ENCODE measurements at regions not wholly inside any gene's neighbourhood (a gene's known extent, or its start where the extent isn't known, plus 50 kb on each side); places are given as distances from the start of the nearest gene placed in this dataset.
"Not testable (repeated sequence)": the region's sequence is repeated elsewhere in the genome, so short reads cannot be mapped to it uniquely, and the experiment has no call there.

DNA sequence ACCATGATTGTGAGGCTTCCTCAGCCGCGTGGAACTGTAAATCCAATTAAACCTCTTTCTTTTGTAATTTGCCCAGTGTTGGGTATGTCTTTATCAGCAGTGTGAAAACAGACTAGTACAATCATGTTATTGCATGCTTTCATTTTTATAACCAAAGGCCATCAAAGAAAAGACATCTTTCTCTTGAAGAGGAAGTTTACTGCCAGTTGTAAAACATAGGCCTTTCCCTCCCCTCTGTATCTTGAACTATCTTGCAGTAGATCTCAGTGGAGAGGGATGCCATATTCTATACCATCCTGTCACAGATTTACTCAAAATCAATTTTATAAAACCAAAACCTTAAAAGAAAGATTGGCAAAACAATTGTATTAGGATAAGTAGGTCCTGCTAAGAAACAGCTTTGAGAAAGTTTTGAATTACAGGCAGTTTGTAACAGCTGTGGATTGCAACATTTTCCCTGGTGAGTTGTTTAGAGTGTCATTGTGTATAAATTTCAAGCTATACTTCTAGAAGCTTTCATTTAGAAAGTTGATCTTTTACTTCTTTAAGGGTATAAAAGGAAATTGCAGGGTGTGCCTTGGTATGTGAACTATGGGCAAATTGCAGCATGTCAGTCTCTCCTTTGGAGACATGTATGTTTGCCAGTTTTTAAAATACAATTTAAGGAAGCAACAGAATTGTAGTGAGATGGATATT is 128.0 kb downstream of the ATP23 start:
- no peak for DNase-seq (ENCODE audit: low spot score)

- no peak for DNase-seq (ENCODE audit: low spot score)
Observed at GRCh38 chr12:58071994-58072393, 130.6 kb downstream of the ATP23 start.

GRCh38 chr12:58074259-58074658 is 132.9 kb downstream of the ATP23 start:
- no peak for DNase-seq (ENCODE audit: low spot score)

GRCh38 chr12:58079806-58080205 is 138.4 kb downstream of the ATP23 start:
- no peak for DNase-seq (ENCODE audit: low spot score)

- no peak for DNase-seq (ENCODE audit: low spot score)
Observed at GRCh38 chr12:58081488-58081887, 140.1 kb downstream of the ATP23 start.

DNA sequence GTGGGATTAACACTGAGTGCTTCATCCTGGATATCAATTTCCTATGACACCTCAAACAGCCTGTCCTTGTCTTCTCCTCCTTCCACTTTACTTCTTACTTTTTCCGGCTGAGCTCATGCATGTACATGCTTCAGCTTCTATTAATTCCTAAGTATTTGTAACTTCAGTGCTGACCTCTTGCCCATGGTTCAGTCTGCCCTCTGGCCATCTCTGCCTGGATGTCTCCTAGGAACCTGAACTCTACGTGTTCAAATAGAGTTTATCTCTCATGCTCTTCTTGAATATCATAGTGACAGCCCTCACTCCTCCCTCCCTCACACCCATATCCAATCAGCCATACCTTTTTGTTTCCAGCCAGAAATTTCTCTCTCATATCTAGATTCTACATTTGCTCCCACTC is 141.6 kb downstream of the ATP23 start:
- DNase-seq (ENCODE audit: low spot score): no peak

DNA sequence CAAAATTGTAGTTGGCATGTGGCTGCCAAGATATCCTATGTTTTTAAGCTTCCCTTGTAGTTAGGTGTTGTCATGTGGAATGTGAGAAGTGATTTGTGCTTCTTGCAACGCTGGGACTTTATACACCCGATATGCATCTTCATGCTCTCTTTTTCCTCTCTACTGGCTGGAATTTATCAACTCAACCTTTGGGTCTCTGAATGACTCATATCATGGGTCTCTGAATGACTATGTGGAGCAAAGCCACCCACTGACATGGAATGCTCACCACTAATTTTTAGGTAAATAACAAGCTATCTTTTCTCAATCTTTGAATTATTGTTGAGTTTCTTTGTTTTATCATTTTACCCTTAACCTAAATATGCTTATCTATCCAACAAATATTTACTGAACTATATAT is 144.6 kb downstream of the ATP23 start:
- DNase-seq (ENCODE audit: low spot score): no peak

GRCh38 chr12:58086930-58087329 is 145.6 kb downstream of the ATP23 start:
- no peak for DNase-seq (ENCODE audit: low spot score)

DNA sequence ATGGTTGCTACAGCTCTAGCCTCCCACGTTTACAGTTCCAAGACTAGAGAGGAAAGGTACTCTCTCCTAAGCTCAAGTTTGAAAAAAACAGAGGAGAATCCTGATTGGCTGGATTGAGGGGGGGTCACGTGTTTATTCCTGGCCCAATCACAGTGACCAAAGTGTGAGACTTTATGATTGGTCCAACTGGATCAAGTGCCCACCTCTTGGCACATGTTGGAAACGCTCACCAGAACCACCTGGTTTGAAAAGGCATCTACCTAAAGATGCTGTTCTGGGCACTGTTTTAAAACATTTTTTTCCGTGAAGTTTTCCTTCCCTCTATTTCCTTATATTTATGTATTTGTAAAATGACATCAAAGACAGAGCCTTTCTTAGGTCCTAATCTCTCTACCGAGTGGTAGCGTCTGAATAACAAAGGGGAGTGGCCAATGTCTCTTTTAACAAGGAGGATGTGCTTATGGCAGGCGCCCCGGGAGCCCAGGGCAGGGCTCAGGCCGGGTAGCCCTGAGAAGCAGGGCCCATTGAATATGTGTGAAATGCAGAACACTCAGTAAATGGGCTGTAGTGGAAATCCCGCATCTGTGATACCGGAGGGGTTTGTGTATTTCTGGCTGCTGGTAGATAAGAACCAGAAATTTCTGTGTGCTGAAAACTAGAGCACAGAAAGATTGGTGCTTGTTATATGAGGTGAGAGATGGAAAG is 146.2 kb downstream of the ATP23 start:
- DNase-seq (ENCODE audit: low spot score): no peak

- DNase-seq (ENCODE audit: low spot score): no peak
Observed at GRCh38 chr12:58089588-58089987, 148.2 kb downstream of the ATP23 start.

DNA sequence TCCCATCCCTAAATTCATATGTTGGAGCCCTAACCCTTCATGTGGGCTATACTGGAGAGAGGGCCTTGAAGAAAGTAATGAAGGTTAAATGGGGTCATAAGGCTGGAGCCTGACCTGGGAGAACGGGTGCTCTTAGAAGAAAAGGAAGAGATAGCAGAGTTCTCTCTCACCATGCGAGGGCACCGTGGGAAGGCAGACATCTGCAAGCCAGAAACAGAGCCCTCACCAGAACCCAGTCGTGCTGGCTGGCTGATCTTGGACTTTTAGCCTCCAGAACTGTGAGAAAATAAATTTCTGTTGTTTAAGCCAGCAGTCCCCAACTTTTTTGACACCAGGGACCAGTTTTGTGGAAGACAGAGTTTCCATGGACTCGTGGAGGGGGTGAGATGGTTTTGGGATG is 149.3 kb downstream of the ATP23 start:
- DNase-seq (ENCODE audit: low spot score): no peak

DNA sequence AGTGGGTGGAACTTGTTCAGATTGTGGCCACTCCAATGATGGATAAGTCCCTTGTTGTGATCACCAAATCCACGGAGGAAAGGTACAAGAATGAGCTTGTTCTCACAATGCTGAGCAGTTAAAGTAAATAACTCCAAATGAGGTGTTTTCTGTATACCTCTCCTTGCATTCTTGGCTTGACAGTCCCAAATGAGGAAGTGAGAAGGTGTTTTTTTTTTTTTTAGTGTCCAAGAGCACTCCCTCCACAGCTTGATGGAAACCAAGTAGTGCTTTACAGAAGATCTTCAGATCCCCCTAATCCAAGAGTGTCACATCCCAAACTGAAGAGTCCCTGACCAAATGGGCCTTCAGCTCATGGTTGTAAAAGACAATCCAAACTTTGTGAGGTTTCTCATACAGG is 153.6 kb downstream of the ATP23 start:
- DNase-seq (ENCODE audit: low spot score): no peak

- DNase-seq (ENCODE audit: low spot score): no peak
Observed at GRCh38 chr12:58097741-58098140, 156.4 kb downstream of the ATP23 start.

GRCh38 chr12:58099476-58099875 is 158.1 kb downstream of the ATP23 start:
- DNase-seq (ENCODE audit: low spot score): no peak

DNA sequence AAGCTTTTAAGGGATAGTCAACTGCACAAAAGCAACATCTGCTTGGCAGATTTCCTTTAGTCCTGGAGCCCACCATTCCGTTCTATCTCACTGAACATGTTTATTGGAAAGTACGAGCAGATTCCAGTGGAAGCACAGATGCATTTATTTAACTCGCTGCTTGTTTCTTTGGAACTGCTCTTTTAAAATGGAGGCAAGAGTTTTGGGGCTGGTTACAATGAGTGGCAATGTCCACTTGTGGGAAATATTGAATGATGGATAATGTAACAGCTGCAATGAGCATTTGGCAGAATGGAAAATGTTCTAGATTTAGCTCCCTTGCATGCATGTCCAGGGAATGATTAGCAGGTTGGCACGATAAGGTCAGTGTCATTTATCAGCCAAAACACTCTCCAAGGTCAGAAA is 163.0 kb downstream of the ATP23 start:
- no peak for DNase-seq (ENCODE audit: low spot score)

DNA sequence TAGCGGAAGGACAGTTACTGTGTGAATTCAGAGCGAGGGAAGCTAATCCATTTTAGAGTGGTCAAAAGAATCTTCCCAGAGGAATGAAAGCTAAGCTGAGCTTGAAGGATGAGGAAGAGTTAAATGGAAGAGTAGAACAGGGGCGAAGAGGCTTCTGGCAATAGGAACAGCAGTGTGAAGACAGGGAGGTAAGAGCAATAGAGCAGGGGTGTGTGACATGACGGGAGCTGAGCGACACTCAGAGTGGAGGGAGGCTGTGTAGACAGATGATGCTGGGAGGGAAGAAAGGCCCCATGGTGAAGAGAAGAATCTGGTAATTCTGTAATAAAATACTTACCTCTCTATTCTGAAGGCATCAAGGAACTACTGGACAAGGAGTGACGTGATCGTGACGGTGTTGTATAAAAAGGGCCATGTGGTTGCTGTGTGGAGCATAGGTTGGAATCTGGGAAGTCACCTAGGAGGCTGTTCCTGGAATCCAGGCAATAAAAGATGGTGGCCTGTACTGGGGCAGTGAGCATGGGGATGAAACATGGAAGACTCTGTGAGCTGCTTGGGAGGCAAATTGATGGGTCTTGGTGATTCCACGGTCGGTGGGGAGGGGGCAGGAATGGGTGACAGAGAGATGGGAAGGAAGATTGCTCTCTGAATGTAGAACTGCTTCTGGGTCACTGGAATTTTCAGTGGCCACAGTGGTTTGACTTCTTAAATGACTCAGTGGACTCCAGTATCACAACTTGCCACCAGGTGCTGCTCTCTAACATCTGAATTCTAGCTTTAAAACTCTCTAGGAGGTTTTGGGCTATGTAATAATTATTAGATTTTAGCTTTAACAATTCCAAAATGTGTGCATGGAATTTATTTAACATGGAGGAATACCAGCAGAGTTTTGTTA is 164.1 kb downstream of the ATP23 start:
- DNase-seq (ENCODE audit: low spot score): no peak

DNA sequence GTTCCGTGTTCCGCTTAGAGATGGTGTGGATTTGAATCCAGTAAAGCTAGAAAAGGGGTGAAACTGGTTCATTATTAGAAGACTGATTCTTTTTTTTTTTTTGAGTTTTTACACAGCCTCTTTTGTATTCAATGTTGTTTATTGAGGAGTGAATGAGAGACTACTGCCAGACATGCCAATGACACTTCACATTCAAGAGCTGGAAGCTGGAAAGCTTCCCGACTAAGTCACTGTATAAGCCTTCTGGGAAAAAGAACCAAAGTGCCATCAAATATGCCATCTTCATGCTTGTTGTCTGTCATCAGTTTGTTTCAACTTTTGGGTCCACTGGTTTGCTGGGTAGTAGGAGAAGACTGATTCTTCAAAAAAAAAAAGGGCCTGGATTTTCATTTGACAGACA is 164.8 kb downstream of the ATP23 start:
- DNase-seq (ENCODE audit: low spot score): peak; percentile 18

GRCh38 chr12:58117201-58117600 is 175.8 kb downstream of the ATP23 start:
- DNase-seq (ENCODE audit: low spot score): no peak

- no peak for DNase-seq (ENCODE audit: low spot score)
Observed at GRCh38 chr12:58117667-58118066, 176.3 kb downstream of the ATP23 start.

- DNase-seq (ENCODE audit: low spot score): not testable (repeated sequence)
Observed at GRCh38 chr12:58125761-58126160, 184.4 kb downstream of the ATP23 start.

DNA sequence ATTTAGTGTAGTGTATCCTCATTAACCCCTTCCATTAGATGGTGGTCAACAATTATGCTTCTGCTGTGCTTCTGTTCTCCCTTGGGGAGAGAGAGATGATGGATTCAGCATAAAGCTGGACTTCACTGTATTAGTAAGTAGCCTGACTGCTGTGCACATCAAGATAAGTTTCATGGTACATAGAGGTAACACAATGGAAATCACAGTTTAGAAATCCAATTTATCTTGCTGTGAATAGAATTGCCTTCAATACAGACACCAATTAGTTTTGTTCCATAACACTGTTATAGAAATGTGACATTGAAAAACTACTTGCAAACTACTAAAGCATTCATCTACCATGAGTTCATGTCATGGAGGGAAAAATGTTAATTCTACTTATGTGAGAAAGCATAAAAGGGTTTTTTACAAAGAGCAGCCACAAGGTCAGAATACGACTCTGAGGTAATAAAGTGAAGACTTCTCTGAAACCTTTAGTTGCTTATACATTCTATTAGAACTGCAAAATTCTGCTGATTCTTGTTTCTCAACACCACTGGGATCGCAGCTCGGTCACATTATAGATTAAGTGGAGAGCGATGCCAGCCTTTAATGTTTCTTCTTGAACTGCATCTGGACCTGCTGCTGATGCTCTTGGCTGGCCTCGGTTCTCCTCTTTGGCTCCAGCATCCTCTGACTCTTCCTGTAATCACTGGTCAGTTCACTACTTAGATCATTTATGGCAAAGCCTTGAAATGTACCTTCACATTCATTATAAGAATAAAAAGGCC is 190.8 kb downstream of the ATP23 start:
- no peak for DNase-seq (ENCODE audit: low spot score)

GRCh38 chr12:58138424-58138823 is 197.1 kb downstream of the ATP23 start:
- no peak for DNase-seq (ENCODE audit: low spot score)

All from putamen (tissue), 1 donor.